GM21360 (cell line): ENCODE measurements at regions not wholly inside any gene's neighbourhood (a gene's known extent, or its start where the extent isn't known, plus 50 kb on each side); places are given as distances from the start of the nearest gene placed in this dataset.

ENCODE experiments used
- ATAC-seq: cut with Tn5 transposase; IDR thresholded peaks from one replicate; pipeline ENCODE4 v1.9.1; 2021; ENCODE audit warnings: mild to moderate bottlenecking, moderate library complexity; ENCODE audit not compliant: unreplicated experiment

DNA sequence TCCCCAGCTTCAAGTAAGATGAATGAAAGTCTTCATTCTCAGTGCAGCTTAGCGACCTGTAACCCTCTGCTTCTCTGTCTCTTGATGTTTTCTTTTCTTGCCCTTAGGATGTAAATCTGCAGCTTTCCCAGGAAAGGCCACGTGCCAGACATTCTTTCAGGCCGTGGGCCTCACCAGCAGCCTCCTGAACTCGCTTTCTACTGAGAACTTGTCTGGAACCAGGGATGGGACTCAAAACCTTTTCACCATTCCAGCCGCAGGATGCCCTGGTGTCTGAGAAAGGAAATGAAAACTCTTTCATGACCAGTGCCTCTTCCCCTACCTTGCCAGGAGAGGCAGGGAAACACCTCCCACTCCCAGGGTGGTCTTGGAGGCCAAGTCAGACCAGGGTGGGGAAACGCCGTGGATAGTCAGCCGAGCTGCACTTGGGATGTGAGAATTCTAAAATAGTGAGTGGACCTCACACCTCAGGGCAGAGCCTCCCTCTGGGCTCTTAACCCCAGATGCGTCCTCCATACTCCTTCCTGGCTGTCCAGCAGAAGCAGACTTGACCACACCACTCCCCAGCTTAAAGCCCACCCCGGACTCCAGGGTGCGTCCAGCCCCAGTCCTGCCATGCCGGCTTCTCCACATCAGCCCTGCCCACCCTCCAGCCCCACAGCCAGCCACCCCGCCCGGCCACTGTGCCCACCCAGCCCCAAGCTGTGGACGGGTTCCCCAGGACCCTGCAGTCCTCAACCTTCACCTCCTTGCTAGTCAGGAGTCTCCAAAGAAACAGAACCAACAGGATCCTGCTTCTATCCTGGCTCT lies 115.5 kb downstream of the TWIST2 start:
- ATAC-seq, result no peak

DNA sequence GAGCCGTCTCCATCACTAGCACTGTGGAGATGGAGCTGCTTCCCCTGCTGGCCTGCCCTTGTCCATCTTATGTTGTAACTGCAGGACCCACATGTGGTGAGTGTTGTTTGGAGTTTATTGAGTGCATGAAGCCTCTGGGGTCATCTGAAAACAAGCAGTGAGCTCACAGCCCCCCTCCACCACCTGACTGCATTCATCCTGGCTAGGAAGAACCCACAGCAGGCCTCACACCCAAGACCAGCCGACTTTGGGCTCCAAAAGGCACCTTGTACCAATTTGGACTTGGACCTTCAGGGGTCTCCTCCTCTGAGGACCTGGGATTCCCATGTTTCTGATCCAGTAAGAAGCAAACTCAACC lies 116.1 kb downstream of the TWIST2 start:
- no peak for ATAC-seq

DNA sequence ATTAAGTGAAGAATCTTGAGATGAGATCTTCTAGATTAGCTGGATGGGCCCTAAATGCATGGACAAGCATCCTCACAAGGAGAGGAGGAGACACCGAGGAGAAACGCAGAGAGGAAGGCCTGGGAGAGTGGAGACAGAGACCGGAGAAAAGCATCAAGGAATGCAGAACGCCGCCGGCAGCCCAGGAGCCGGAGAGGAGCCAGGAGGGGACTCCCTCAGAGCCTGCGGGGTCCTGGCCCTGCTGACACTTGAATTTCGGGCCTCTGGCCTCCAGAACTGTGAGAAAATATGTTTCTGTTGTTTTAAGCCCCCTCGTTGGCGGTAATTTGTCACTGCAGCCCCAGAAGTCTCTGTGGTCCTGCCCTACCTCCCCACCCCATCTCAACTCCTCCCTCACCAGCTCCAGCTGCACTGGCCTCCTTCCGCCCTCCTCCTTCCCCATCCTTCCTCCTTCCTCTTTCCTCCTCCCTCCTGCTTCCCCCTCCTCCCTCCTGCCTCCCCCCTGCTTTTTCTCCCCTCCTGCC lies 116.7 kb downstream of the TWIST2 start:
- ATAC-seq, result no peak

DNA sequence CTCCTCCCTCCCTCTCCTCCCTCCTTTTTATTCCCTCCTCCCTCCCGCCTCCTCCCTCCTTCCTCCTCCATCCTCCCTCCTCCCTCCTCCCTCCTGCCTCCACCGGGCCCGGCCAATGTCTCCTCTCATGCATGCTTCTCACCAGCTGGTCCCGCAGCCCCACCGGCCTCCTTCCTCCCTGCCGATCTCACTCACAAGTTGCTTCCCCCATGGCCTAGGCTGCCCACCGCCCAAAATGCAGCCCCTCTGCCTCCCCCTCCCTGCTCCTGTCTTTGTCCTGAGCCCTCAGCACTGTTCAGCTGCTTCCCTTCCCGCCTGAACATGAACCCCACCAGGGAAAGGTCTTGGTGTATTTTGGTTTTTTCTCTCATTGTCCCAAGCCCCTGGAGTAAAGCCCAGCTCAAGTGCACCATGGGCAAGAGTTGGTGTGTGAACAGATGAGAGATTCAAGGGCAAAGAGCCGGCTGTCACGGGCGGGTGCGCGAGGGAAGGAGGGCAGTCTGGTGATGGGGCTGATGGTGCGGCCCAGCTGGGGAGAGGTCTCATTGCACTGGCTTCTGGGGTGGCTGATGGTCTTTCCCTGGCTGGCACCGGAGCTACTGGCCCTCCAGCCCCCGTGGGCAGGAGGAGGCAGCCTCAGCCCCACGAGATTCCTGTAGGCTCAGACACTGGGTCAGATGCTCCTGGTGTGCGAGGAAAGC lies 117.6 kb downstream of the TWIST2 start:
- no peak for ATAC-seq

DNA sequence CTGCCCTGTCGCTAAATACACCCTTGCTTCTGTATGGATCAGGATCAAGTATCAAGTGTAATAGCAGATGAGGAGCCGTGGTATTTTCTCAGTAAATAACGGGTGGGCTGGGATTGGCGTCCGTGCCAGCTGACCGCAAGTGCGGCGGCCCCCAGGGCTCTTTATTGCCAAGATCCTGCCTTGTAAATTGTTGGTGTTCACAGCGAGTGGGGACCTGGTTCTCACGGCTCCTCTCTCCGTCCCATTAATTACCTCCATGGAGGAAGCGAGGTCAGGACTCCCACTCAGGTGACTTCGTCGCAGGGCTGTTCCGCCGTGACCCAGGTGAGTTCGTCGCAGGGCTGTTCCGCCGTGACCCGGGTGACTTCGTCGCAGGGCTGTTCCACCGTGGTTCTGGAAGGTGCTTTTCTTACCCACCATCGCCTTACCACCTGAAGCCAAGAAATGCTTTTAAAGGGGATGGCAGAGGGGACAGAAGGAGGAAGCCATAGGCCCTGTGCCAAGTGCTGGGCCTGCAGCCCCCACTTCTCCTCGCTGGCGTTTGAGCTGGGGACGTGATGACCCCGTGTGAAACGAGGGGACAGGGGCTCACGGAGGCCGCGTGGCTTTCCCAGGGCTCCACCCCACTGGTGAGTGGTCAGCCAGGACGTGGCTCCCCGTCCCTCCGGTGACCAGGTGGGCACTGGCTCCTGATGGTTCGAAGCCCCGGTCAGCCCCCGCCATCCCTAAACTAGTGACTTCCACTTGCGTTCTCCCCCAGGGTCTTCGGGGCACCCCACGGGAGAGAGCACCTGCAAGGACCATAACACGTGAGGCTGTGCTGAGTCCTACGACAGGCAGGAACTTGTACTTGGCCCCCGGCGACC lies 118.4 kb downstream of the TWIST2 start:
- no peak for ATAC-seq

DNA sequence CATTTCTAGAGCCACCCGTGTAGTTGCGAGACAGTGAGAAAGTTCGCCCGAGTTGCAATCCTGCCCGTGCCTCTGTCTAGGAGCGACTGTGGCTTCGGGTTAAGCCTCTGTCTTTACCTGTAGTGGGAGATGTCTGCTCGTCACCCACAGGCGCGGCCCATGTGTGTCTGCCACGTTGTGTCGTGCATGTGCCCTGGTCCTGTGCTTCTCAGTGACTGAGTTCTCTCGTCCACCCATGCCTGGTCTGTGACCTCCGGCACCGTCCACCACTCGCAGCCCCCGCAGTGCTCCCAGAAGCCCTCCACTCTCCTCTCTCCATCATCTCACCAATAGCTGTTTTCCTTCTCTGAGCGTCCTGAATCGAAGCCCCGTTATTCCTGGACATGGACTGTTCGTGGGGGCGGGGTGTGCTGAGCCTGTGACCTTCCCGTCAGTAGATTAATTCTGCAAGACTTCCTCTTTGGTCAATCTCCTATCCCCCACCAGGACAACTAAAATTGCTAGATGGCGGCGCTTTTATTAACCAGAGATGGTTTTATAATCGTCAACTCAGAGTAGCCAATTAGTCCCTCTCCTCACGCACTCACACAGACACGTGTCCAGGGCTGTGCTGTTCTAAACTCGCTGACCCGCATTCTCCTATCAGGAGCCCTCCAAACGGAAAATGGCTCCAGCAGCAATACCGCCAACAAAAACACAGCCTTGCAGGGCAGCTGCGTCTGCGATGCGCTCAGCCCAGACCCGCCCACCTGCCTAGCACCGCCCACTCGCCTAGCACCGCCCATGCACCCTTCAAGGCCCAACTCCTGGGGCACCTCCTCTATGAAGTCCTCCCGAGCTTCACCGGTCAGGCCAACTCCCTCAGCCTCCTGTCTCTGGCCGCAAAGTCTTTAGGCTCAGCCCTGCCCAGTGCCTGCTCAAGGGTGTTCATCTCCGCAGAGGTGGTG lies 119.4 kb downstream of the TWIST2 start:
- no peak for ATAC-seq

DNA sequence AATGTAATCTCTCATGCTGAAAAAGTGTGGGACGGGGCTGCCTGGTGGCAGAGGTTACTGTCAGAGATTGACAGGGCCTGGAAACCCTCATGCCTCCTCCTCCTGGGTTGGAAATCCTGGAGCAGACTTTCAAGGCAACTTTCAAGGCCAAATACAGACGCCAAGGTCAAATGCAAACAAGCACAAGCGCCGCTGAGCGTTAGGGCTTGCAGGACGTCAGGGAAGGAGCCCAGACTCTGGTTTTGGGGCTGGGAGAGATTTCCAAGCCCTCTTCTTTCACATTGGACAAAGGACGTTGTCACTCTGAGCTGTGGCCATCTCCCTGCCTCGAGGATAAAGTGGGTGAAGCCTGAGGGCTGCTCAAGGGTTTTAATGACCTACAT lies 120.1 kb downstream of the TWIST2 start:
- ATAC-seq, result no peak

DNA sequence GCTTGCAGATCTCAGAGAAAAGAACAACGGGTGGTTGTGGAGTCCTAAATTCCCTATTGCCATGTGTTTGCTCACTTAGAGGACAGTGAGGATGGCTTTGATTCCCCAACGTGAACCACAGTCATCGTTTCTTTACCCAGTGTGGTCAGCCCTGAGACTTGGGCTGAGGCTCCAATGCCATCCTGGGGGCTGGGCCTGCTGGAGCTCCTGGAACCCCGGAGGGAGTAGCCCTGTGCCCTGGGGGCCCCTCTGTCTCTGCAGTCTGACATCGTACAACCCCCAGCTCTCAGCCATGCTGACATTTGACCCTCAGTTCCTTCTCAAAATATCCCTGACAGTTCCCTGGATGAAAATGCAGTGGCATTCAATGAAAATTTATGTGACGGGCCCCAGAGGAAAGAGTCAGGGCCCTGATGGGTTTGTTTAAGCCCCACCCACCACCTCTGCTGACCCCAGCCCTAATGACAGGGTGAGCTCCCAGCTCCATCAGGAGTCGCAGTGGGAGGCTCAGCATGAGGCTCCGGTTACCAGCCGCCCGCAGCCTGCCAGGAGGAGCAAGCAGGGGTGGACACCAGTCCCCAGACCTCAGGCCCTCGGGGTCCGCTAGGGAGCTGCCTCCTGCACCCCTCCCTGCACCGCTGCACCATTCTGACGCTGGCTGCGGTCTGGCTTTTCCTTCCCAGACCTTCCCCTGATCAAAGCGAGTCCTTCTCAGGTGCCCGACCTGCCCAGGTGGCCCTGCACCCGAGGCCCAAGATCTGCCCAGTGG lies 120.9 kb downstream of the TWIST2 start:
- no peak for ATAC-seq

DNA sequence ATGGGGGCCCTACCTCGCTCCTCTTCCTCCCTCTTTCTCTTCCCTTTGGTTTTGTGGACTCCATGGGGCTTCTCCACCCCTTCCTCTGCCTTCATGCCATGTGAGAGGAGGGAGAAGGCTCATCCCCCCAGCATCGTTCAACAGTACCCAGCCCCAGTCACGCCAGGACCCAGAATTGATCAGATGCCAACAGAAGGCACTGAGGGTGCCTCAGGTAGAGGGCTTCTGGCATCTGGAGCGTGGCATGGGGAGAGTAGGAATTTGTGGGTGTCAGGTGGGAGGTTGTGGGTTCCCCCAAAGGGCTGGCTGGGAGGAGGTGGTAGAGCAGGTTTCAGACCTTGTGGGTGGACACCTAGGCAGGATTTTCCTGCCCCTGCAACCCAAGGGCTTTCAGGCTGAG lies 122.0 kb downstream of the TWIST2 start:
- no peak for ATAC-seq

DNA sequence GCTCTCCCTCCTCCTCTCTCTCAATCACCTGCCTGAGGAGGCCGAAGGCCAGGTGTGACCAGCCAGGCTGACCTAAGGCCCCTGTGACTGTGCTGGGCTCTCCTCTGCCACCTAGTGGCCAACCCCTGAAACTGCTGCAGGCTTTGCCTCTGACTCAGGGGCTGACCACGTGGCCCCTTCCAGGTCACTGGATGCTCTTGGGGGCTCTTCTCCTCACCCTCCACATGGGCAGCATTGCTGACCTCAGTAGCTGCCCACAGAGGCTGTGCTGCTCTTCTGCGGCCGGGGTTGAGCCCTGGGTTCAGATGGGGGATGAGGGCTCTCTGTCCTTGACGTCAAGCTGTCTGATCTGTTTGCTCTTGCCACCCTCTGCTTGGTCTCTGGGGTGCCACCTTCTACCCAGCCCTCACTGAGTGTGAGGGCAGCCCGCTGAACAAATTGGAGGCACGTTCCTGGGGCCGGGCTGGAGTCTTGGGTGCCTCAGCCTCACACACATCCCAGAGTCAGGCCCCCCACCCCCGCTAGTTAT lies 122.7 kb downstream of the TWIST2 start:
- peak; percentile 51 for ATAC-seq

DNA sequence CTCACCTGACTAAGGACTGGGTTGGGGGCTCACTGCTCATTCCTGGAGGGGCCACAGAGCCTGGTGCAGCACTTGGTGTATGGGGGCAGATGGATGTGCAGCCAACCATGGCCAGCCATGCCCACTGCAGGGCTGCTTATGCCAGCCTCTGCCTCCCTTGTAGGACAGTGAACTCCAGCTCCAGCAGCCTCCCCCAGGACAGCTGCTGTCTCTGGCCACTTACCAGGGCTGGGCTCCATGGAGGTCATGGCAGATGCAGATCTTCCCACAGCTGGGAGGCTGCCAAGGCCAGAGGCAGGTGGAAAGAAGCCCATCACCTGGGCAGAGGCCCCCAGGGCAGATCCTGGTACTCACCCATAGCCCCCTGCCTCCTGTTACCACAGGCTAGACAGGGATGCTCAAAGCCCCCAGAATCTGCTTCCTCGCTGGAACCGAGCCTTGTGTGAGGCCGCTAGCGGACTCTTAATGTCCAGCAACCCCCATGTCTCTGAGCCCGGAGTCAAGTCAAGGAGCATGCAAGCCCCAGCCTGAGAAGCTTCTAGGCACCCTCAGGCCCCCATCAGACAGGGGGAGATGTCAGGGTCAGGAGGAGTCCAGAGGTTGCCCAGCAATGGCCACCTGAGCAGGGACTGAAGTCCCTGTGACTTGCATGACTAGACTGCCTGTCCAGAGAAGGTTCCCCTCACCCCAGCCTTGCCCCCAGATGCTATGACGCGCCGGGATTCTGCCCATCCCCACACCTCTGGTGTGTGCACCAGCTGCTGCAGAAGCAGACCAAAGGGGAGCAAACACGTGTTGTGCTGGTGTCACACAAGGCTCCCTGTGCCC lies 123.6 kb downstream of the TWIST2 start:
- no peak for ATAC-seq

DNA sequence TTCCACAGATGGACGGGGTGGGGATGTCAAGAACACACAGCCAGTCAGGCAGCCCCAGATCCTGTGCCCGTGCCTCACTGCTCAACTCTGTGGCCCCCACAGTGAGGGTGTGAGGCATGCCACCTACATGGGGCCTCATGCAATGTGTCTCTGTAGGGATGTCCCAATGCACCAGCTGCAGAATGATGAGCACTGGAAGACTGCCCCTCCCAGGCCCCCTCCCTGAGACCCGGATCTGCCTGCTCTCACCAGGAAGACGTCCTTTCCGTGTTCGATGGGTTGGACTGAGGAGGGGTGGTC lies 124.2 kb downstream of the TWIST2 start:
- ATAC-seq, result no peak

DNA sequence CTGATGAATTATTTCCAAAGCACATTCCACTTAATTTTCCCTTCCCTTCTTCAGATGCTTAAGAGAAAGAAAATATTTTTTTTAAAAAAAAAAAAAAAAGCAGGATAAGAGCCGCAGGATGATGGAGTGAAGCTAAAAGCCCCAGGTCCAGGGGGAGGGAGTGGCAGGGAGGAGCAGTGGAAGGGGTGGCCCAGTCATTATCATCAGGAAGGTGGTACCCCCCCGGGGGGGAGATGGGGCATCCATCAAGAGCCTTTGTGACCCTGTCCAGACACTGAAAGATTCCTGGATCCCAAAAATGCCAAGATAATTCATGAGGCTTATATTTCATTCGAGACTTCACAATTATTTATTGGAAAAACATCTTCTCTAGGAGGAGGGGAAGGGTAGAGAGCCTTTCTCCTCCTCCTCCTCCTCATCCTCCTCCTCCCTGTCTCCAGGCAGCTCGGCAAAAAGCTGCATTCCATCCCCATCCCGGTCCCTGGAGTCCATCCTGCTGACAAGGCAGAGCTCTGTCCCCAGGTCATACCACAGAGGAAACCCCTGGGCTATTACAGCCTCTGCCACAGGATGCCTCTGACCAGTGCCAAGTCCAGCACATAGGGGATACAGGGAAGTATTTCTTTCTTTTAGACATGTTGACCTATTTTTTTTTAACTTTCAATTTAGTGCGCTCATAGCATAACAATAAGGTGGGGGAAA lies 125.3 kb downstream of the TWIST2 start:
- ATAC-seq, result no peak

DNA sequence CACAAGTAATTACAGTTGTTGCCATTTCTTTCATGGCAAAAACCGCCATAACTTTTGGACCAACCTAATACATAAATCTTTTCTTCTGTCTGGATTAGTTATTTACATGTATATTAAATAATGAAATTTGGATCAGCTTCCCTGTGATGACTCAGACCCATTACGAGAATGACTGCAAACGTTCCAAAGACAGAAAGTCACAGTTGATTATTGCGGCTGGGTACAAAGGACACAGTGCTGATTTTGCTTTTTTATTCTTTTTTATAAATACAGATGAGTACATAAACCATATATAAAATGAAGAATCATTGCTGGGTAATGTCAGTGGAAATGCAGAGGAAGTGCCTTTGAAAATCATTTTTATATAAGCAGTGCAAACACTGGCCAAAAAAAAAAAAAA lies 126.2 kb downstream of the TWIST2 start:
- no peak for ATAC-seq

DNA sequence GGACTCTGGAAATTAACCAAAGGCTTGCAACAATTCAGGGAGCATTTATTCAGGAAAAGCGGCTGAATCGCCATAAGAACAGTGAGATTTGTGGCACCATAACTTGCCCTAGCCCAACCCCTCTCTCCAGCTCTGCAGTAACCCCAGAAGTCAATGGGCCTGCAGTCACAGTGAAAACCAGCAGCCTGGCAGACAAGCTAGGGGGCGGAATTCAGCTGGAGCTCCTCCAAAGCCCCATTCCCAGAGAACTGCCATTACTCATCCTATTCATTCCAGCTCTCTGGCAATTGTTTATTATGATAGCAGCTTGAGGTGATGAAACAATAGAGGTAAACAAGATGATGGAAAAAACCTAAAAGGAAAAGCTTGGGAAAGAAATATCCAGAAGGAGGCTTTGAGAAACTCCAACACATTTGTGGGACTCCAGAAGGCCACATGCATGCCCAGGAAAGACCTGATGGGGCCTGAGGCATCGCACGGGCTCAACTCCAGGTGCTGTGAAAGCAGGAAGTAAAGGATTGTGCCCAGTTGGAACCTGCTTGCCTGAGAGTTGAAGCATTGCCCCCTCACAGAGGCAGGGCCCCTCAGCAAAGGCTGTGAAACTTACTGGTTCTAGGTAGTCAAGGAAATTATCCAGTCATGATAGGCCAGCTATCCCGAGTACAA lies 126.7 kb downstream of the TWIST2 start:
- ATAC-seq, result no peak

DNA sequence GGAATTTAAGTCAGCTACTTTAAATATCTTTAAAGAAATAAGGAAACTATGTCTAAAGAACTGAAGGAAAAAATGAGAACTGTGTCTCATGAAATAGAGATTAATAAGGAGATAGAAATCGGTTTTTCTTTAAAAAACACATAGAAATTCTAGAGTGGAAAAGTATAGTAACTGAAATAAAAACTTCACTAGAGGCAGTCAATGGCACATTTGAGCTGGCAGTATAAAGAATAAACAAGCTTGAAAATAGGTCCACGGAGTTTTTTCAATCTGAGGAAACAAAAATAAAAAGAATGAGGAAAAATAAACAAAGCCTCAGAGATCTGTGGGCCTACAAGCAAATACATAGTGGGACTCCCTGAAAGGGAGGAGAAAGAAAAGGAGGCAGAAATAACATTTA lies 127.5 kb downstream of the TWIST2 start:
- no peak for ATAC-seq

DNA sequence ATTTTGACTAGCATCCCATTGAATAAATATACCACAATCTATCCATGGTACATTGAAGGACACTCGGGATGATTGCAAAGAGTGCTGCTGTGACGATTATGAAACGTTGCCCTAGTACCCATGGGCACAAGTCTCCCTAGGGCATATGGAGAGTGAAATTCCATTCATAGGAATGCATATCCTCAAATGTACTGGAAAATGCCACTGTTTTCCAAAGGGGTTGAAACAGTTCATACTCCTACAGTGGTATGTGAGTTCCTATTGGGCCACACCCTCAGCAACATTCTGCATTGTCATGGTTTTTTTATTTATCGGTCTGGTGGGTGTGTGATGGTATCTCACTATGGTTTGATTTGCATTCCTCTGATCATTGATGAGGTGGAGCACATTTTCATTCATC lies 130.6 kb downstream of the TWIST2 start:
- ATAC-seq, result no peak

DNA sequence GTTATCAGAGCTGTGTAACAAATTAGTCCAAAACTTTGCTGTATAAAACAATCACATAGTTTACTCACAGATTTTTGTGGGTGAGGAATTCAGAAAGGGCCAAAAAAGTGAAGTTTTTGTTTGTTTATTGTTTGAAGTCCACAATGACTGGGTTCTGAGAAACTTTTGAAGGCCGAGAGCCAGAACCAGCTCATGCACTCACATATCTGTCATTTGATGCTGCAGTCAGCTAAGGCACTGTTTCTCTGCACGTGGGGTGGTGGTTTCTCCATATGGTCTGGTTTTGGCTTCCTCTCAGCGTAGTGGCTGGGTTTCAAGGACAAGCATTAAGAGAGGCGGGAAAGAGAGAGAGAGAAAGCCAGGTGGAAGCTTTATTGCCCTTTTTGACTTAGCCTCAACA lies 131.8 kb downstream of the TWIST2 start:
- no peak for ATAC-seq
